Duodenal mucosa (tissue), 2 donors: ENCODE measurements at regions not wholly inside any gene's neighbourhood (a gene's known extent, or its start where the extent isn't known, plus 50 kb on each side); places are given as distances from the start of the nearest gene placed in this dataset.

Experiments
- H3K27ac ChIP-seq: one replicate; pipeline ENCODE4 v1.7.0; 2013; ENCODE audit warnings: low read depth, low read length
- H3K27me3 ChIP-seq, 2 donors: one replicate each; pipeline ENCODE4 v1.7.0; 2013; ENCODE audit warnings: low read length in 2 of 2, control low read depth in 1 of 2; ENCODE audit not compliant: insufficient read depth in 2 of 2, control insufficient read depth in 1 of 2
- H3K36me3 ChIP-seq, 2 donors: one replicate each; pipeline ENCODE4 v1.7.0; 2013; ENCODE audit warnings: low read length in 2 of 2, control low read depth in 1 of 2; ENCODE audit not compliant: insufficient read depth in 2 of 2, control insufficient read depth in 1 of 2
- H3K4me1 ChIP-seq, 2 donors: one replicate each; pipeline ENCODE4 v1.7.0; 2013; ENCODE audit warnings: low read length in 2 of 2, control low read depth in 1 of 2; ENCODE audit not compliant: insufficient read depth in 2 of 2, control insufficient read depth in 1 of 2
- H3K4me3 ChIP-seq, 2 donors: one replicate each; pipeline ENCODE4 v1.7.0; 2013; ENCODE audit warnings: low read length in 2 of 2, low read depth in 1 of 2
- H3K9ac ChIP-seq, 2 donors: one replicate each; pipeline ENCODE4 v1.7.0; 2013; ENCODE audit warnings: low read length in 2 of 2, low read depth in 1 of 2
- H3K9me3 ChIP-seq, 2 donors: one replicate each; pipeline ENCODE4 v1.7.0; 2013; ENCODE audit warnings: low read length in 2 of 2, control low read depth in 1 of 2; ENCODE audit not compliant: control insufficient read depth in 1 of 2

DNA sequence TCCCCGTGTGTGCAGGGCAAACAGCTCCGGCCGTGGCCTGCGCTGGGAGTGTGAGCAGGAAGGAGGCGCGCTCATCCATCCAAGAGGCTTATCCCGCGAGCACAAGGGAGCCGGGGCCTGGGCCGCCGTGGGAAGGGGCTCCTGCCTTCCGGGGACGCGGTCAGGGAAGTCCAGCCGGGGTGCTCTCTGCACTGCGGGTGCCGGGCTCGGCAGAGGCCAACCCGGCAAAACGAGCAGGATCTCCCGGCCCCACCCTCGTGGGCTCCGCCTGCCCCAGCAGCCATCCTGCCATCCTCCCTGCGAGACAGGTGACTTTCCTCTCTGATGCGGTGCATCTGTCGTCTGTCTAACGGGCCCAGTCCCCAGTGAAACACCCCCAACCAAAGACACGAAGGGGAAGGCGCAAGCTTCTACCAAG is 244.2 kb downstream of the AUH start:
- H3K36me3 ChIP-seq: no peaks in the 10 kb centered on the region
- H3K9ac ChIP-seq: no peak overlapping the region
- H3K27ac ChIP-seq: no peak overlapping the region
- no peaks in the 10 kb centered on the region for H3K27me3 ChIP-seq
- H3K4me1 ChIP-seq: peaks cover 10% of the 10 kb centered on the region in 2 donors
- peak overlapping the region; percentile 53 to 57 for H3K4me3 ChIP-seq
- no peaks in the 10 kb centered on the region for H3K9me3 ChIP-seq

- peak overlapping the region; percentile 35 to 51 for H3K9ac ChIP-seq
- no peaks in the 10 kb centered on the region for H3K27me3 ChIP-seq
- H3K4me3 ChIP-seq: peak overlapping the region; percentile 53 to 57
- H3K36me3 ChIP-seq: no peaks in the 10 kb centered on the region
- no peak overlapping the region for H3K27ac ChIP-seq
- H3K9me3 ChIP-seq: no peaks in the 10 kb centered on the region
- H3K4me1 ChIP-seq: peaks cover 10% of the 10 kb centered on the region in 2 donors
These were observed 243.6 kb downstream of the AUH start for GRCh38 chr9:91117959-91118703.

- Histone ChIP-seq H3K9me3 (no peaks in the 10 kb centered on the region), H3K9ac (peak overlapping the region; percentile 35 to 51), H3K4me1 (peaks cover 10% of the 10 kb centered on the region in 2 donors), H3K27ac (no peak overlapping the region), H3K36me3 (no peaks in the 10 kb centered on the region), H3K4me3 (peak overlapping the region; percentile 53 to 57), H3K27me3 (no peaks in the 10 kb centered on the region)
These were observed 243.1 kb downstream of the AUH start for GRCh38 chr9:91118704-91119025.

DNA sequence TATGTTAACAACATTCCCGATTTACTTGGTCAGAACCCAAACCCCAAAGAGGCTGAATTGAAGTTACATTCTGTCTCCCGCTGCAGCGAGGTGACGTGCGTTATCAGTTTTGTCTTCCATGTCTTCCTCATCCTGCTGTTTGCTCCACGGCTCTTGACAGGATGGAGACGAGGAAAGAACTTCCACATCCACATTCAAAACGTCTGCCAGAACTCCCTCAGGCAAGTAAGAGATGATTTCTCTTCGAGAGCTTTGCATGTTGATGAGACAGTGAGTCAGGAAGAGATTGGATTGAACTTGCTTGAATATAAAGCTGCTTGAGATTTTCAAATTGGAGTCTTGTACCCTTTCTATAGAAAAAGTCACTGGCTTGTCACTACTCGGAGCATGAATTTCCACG is 242.6 kb downstream of the AUH start:
- Histone ChIP-seq H3K4me3 (no peak overlapping the region), H3K9ac (no peak overlapping the region), H3K4me1 (peaks cover 10% of the 10 kb centered on the region in 2 donors), H3K27me3 (no peaks in the 10 kb centered on the region), H3K9me3 (no peaks in the 10 kb centered on the region), H3K36me3 (no peaks in the 10 kb centered on the region), H3K27ac (no peak overlapping the region)

- H3K9ac ChIP-seq: no peak overlapping the region
- no peak overlapping the region for H3K27ac ChIP-seq
These were observed 242.0 kb downstream of the AUH start for GRCh38 chr9:91119679-91120078.

GRCh38 chr9:91120200-91120599 is 241.5 kb downstream of the AUH start:
- H3K27ac ChIP-seq: no peak overlapping the region
- H3K9me3 ChIP-seq: no peaks in the 10 kb centered on the region
- peaks cover 10% of the 10 kb centered on the region in 2 donors for H3K4me1 ChIP-seq
- no peaks in the 10 kb centered on the region for H3K36me3 ChIP-seq
- no peak overlapping the region for H3K4me3 ChIP-seq
- H3K27me3 ChIP-seq: no peaks in the 10 kb centered on the region
- no peak overlapping the region for H3K9ac ChIP-seq

More at GRCh38 chr9:91119679-91120078, 242.0 kb downstream of the AUH start:
- Histone ChIP-seq H3K27me3 (no peaks in the 10 kb centered on the region), H3K36me3 (no peaks in the 10 kb centered on the region), H3K4me1 (peaks cover 10% of the 10 kb centered on the region in 2 donors), H3K9me3 (no peaks in the 10 kb centered on the region), H3K4me3 (no peak overlapping the region)

DNA sequence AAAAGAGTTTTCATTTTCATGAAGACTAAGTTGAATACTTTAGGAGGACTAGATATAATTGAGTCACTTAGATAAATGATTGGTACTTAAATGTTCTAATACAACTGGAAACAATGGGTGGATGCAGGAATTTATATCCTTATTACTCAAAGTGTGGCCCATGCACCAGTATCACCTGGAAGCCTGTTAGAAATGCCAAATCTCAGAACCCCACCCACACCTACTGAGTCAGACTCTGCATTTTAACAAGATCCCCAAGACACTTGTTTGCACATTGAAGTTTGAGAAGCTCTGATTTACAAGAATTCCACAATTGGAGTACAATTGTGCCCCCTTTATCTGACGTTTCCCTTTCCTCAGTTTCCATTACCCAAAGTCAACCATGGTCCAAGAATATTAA is 239.0 kb downstream of the AUH start:
- H3K27ac ChIP-seq: no peak overlapping the region
- H3K4me3 ChIP-seq: no peak overlapping the region

DNA sequence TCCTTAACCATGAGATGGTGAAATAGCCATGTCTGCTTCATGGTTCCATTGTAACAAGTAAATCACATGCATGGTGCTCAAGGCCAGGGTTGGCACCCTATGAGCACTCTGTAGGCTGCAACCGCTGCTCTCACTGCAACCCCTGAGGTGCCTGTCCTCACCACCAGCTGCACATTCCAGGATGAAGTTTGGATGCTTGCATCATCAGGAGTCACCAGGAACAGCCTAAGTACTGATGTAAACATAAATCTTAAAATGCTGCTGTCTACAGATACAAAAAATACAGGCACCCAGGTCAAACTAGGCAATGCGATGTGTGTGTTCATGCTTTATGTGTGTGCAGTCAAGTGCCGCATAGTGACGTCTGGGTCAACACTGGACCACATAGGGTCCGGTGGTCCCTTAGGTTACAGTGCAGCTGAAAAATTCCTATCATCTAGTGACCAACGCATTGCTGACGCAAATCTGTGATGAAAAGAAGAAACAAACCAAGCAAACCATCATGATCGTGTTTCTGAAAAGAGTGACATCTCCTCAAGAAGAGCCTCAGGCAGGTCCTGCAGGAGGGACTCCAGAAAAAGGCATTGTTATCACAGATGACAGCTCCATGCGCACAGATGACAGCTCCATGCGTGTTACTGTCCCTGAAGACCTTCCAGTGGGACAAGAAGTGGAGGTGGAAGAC is 234.8 kb downstream of the AUH start:
- H3K4me3 ChIP-seq: no peak overlapping the region
- H3K27ac ChIP-seq: no peak overlapping the region
- H3K36me3 ChIP-seq: no peaks in the 10 kb centered on the region
- H3K9ac ChIP-seq: no peak overlapping the region
- peaks cover 7 to 8% of the 10 kb centered on the region in 2 donors for H3K4me1 ChIP-seq
- H3K27me3 ChIP-seq: no peaks in the 10 kb centered on the region
- no peaks in the 10 kb centered on the region for H3K9me3 ChIP-seq

More for the DNA sequence above, 239.0 kb downstream of the AUH start:
- H3K36me3 ChIP-seq: no peaks in the 10 kb centered on the region
- no peaks in the 10 kb centered on the region for H3K27me3 ChIP-seq
- H3K4me1 ChIP-seq: peaks cover 8% of the 10 kb centered on the region in 2 donors
- no peak overlapping the region for H3K9ac ChIP-seq
- H3K9me3 ChIP-seq: no peaks in the 10 kb centered on the region

GRCh38 chr9:91127653-91128052 is 234.1 kb downstream of the AUH start:
- H3K4me1 ChIP-seq: peaks cover 7 to 8% of the 10 kb centered on the region in 2 donors
- H3K36me3 ChIP-seq: no peaks in the 10 kb centered on the region
- H3K4me3 ChIP-seq: no peak overlapping the region
- H3K27ac ChIP-seq: no peak overlapping the region
- H3K27me3 ChIP-seq: no peaks in the 10 kb centered on the region
- no peaks in the 10 kb centered on the region for H3K9me3 ChIP-seq
- no peak overlapping the region for H3K9ac ChIP-seq

DNA sequence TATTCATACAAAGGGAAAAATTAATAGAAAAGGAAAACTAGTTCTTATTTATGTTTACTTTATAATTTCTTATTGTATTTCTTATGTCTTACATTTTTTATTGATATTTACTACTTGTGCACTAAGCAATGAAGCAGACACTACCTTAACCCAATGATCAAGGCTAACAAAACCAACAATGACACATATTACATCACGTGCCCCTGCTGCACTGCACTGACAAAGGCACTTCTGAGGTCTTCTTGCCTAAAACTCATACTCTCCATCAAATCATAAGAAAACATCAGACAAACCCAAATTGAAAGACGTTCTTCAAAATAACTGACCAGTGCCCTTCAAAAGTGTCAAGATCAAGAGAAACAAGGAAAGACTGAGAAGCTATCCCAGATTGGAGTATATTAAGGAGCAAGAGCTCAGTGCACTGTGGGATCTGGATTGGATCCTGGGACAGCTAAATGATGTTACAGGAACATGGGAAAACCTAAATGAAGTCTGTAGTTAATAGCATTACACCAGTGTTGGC is 230.9 kb downstream of the AUH start:
- Histone ChIP-seq H3K9me3 (no peaks in the 10 kb centered on the region), H3K27me3 (no peaks in the 10 kb centered on the region), H3K27ac (no peak overlapping the region), H3K4me1 (peaks cover 7 to 8% of the 10 kb centered on the region in 2 donors), H3K4me3 (no peak overlapping the region), H3K36me3 (no peaks in the 10 kb centered on the region), H3K9ac (no peak overlapping the region)
